MCF 10A (cell line): ENCODE measurements at regions not wholly inside any gene's neighbourhood (a gene's known extent, or its start where the extent isn't known, plus 50 kb on each side); places are given as distances from the start of the nearest gene placed in this dataset.

Source experiments
- BruUV-seq: library from RNA; stranded (reverse); fragments of 400-500 nt; replicated peaks from 2 replicates; lab custom pipeline; 2021; lab: Mats Ljungman, UMichigan
- CTCF ChIA-PET: fragments of 300-600 bp; sonication (Branson Sonifier 250); formaldehyde crosslinking; extraction: SDS; loops from one replicate; lab custom pipeline; 2021; ENCODE audit warnings: antibody characterized with exemption, inconsistent platforms; lab: Yijun Ruan, JAX
- POLR2A ChIA-PET: fragments of 300-600, 350-650 bp; sonication (Branson Sonifier 250); formaldehyde crosslinking; extraction: SDS; loops from one replicate; lab custom pipeline; 2020; ENCODE audit warnings: antibody characterized with exemption, inconsistent platforms; lab: Yijun Ruan, JAX
- DNase-seq: peaks from one replicate; pipeline ENCODE4 v3.0.0-alpha.2; 2018; ENCODE audit not compliant: unreplicated experiment
- H3K27ac Mint-ChIP-seq: one replicate; pipeline ENCODE4 v1.8.0; 2022; ENCODE audit warnings: mild to moderate bottlenecking, low read depth, mixed read lengths; ENCODE audit not compliant: unreplicated experiment
- H3K27me3 Mint-ChIP-seq: one replicate; pipeline ENCODE4 v1.8.0; 2022; ENCODE audit warnings: mixed read lengths; ENCODE audit not compliant: insufficient read depth, unreplicated experiment
- H3K36me3 Mint-ChIP-seq: one replicate; pipeline ENCODE4 v1.8.0; 2022; ENCODE audit warnings: mild to moderate bottlenecking, moderate library complexity, mixed read lengths; ENCODE audit not compliant: insufficient read depth, unreplicated experiment
- H3K4me1 Mint-ChIP-seq: one replicate; pipeline ENCODE4 v1.8.0; 2022; ENCODE audit warnings: mixed read lengths; ENCODE audit not compliant: insufficient read depth, unreplicated experiment
- H3K4me3 Mint-ChIP-seq: one replicate; pipeline ENCODE4 v1.8.0; 2022; ENCODE audit warnings: mild to moderate bottlenecking, moderate library complexity, mixed read lengths; ENCODE audit not compliant: unreplicated experiment
- H3K9me3 Mint-ChIP-seq: one replicate; pipeline ENCODE4 v1.8.0; 2022; ENCODE audit warnings: mixed read lengths; ENCODE audit not compliant: unreplicated experiment
- CTCF ChIP-seq: fragments of 200-600 bp; IDR thresholded peaks from one replicate; pipeline ENCODE4 v1.8.0; 2022; ENCODE audit warnings: antibody characterized with exemption, mild to moderate bottlenecking; ENCODE audit not compliant: unreplicated experiment
- intact Hi-C: fragments of 100-400 bp; cut with micrococcal nuclease; formaldehyde crosslinking; loops from 2 replicates; pipeline ENCODE4 v1.14.1; 2022

- no peak for TF ChIP-seq CTCF
- POLR2A ChIA-PET = interaction anchor here (0.6 to 0.7 kb wide), 2 partner anchors 515 to 1048 kb away, joined by 3 read pairs; no protein-coding TSS in a partner anchor
- BruUV-seq = no TSS peak
- CTCF ChIA-PET = interaction anchor here (0.7 to 1.7 kb wide), 3 partner anchors 18 to 768 kb away, joined by 3 to 6 read pairs (median 4); no protein-coding TSS in a partner anchor
- Mint-ChIP-seq H3K9me3 (no peaks in the 10 kb centered on the region), H3K36me3 (no peaks in the 10 kb centered on the region), H3K4me3 (no peak overlapping the region), H3K27ac (no peak overlapping the region), H3K27me3 (peaks cover 25% of the 10 kb centered on the region), H3K4me1 (peaks cover 8% of the 10 kb centered on the region)
- DNase-seq = no peak
- intact Hi-C loops = no loop called here
Observed at GRCh38 chr3:127520993-127521392, 69.5 kb downstream of the TPRA1 start.

GRCh38 chr3:127518456-127519081 lies 72.0 kb downstream of the TPRA1 start:
- no TSS peak for BruUV-seq

GRCh38 chr3:127512256-127512655 lies 78.3 kb downstream of the TPRA1 start:
- CTCF ChIA-PET = no interaction called here
- Mint-ChIP-seq H3K4me3 (no peak overlapping the region), H3K4me1 (no peaks in the 10 kb centered on the region), H3K27me3 (peaks cover 81% of the 10 kb centered on the region), H3K36me3 (no peaks in the 10 kb centered on the region), H3K27ac (no peak overlapping the region), H3K9me3 (no peaks in the 10 kb centered on the region)
- no TSS peak for BruUV-seq
- DNase-seq = no peak
- POLR2A ChIA-PET = no interaction called here
- intact Hi-C loops = no loop called here
- TF ChIP-seq CTCF = no peak

More at GRCh38 chr3:127518456-127519081, 72.0 kb downstream of the TPRA1 start:
- Mint-ChIP-seq H3K27ac (no peak overlapping the region), H3K4me3 (no peak overlapping the region), H3K36me3 (no peaks in the 10 kb centered on the region), H3K4me1 (no peaks in the 10 kb centered on the region), H3K27me3 (peaks cover 45% of the 10 kb centered on the region), H3K9me3 (no peaks in the 10 kb centered on the region)
- no peak for TF ChIP-seq CTCF
- ChIA-PET POLR2A (no interaction called here), CTCF (interaction anchor here (0.6 to 1.1 kb wide), 3 partner anchors 19 to 996 kb away, joined by 3 to 4 read pairs (median 3); no protein-coding TSS in a partner anchor)
- intact Hi-C loops = no loop called here
- DNase-seq = no peak

- ChIA-PET CTCF (interaction anchor here (0.6 kb wide), 1 partner anchor 127 kb away, joined by 3 read pairs; no protein-coding TSS in a partner anchor), POLR2A (interaction anchor here (1.2 kb wide), 1 partner anchor 8 kb away, joined by 3 read pairs; no protein-coding TSS in a partner anchor)
- no TSS peak for BruUV-seq
- no peak for DNase-seq
- no peak for TF ChIP-seq CTCF
- no peaks in the 10 kb centered on the region for H3K36me3 Mint-ChIP-seq
- intact Hi-C loops = no loop called here
- H3K27ac Mint-ChIP-seq = no peak overlapping the region
- H3K4me1 Mint-ChIP-seq = no peaks in the 10 kb centered on the region
- H3K27me3 Mint-ChIP-seq = peaks cover 54% of the 10 kb centered on the region
- peaks cover 18% of the 10 kb centered on the region for H3K9me3 Mint-ChIP-seq
- no peak overlapping the region for H3K4me3 Mint-ChIP-seq
Observed at GRCh38 chr3:127501177-127501576, 89.4 kb downstream of the TPRA1 start.
